H1 (cell line): ENCODE measurements at regions not wholly inside any gene's neighbourhood (a gene's known extent, or its start where the extent isn't known, plus 50 kb on each side); places are given as distances from the start of the nearest gene placed in this dataset.

Experiments
- CTCF ChIA-PET: fragments of 300-600 bp; sonication (Branson Sonifier 250); formaldehyde crosslinking; loops from one replicate; lab custom pipeline; 2021; ENCODE audit not compliant: partially characterized antibody; lab: Charles Lee
- POLR2A ChIA-PET: fragments of 300-600 bp; sonication (Branson Sonifier 250); formaldehyde crosslinking; loops from one replicate; lab custom pipeline; 2021; ENCODE audit warnings: inconsistent platforms; ENCODE audit not compliant: partially characterized antibody; lab: Charles Lee
- DNase-seq, 2 experiments: peaks; one replicate each; pipeline versions ENCODE4 v3.0.0 to v3.0.0-alpha.2; 2010 to 2022; ENCODE audit warnings: low spot score in 2 of 2, low read depth in 1 of 2, mixed read lengths in 1 of 2
- FAIRE-seq: peaks from 2 replicates; lab custom pipeline; 2011; peaks lifted over from hg19 to GRCh38; lab: Jason Lieb, UNC
- H2AFZ ChIP-seq: 2 replicates; pipeline ENCODE4 v1.8.1; 2012; ENCODE audit warnings: low read length, inconsistent platforms
- H2AK5ac ChIP-seq: 2 replicates; pipeline ENCODE4 v1.6.1; 2013; ENCODE audit warnings: low read depth, low read length
- H2BK120ac ChIP-seq: replicated peaks from 2 replicates; pipeline ENCODE3; 2013; ENCODE audit warnings: low read depth, low read length, inconsistent platforms
- H2BK12ac ChIP-seq: 2 replicates; pipeline ENCODE4 v1.6.1; 2013; ENCODE audit warnings: low read depth, low read length
- H2BK15ac ChIP-seq: 2 replicates; pipeline ENCODE4 v1.6.1; 2013; ENCODE audit warnings: low read length
- H2BK20ac ChIP-seq: 2 replicates; pipeline ENCODE4 v1.6.1; 2013; ENCODE audit warnings: low read length
- H2BK5ac ChIP-seq: 2 replicates; pipeline ENCODE4 v1.6.1; 2013; ENCODE audit warnings: low read depth, low read length
- H3K14ac ChIP-seq: 2 replicates; pipeline ENCODE4 v1.6.1; 2013; ENCODE audit warnings: inconsistent platforms; ENCODE audit not compliant: insufficient read length
- H3K18ac ChIP-seq: 2 replicates; pipeline ENCODE4 v1.6.1; 2013; ENCODE audit warnings: low read length; ENCODE audit errors: extremely low read depth
- H3K23ac ChIP-seq: 2 replicates; pipeline ENCODE4 v1.6.1; 2013; ENCODE audit warnings: inconsistent platforms; ENCODE audit not compliant: insufficient read length
- H3K23me2 ChIP-seq: 2 replicates; pipeline ENCODE4 v1.6.1; 2013; ENCODE audit warnings: low read depth, low read length
- H3K27ac ChIP-seq: 2 replicates; pipeline ENCODE4 v1.6.1; 2011; ENCODE audit warnings: low read depth, low read length, inconsistent platforms
- H3K27me3 ChIP-seq, 4 experiments: replicated peaks in 1 of 4; 1 replicate in 1 of 4; 2 replicates in 3 of 4; pipeline versions ENCODE4 v1.6.1 to v1.8.1; 2011 to 2013; ENCODE audit warnings: low read length in 3 of 4, mild to moderate bottlenecking in 3 of 4, inconsistent platforms in 2 of 4, mixed read lengths in 2 of 4, moderate library complexity in 1 of 4; ENCODE audit not compliant: control insufficient read depth in 3 of 4, insufficient read depth in 3 of 4; ENCODE audit errors: extremely low read depth in 1 of 4
- H3K36me3 ChIP-seq, 4 experiments: 2 replicates each; pipeline versions ENCODE4 v1.6.1 to v1.8.1; 2011 to 2013; ENCODE audit warnings: mild to moderate bottlenecking in 4 of 4, low read length in 3 of 4, moderate library complexity in 2 of 4, control low read depth in 1 of 4, inconsistent platforms in 1 of 4; ENCODE audit not compliant: insufficient read depth in 4 of 4, control insufficient read depth in 2 of 4
- H3K4ac ChIP-seq: replicated peaks from 2 replicates; pipeline ENCODE3; 2013; ENCODE audit warnings: low read length, low read depth, mixed read lengths, inconsistent platforms; ENCODE audit not compliant: insufficient read length
- H3K4me1 ChIP-seq, 4 experiments: replicated peaks in 1 of 4; 1 replicate in 1 of 4; 2 replicates in 3 of 4; pipeline versions ENCODE4 v1.6.1 to v1.8.1; 2011 to 2013; ENCODE audit warnings: low read length in 3 of 4, inconsistent platforms in 2 of 4, mixed read lengths in 1 of 4; ENCODE audit not compliant: insufficient read depth in 4 of 4, control insufficient read depth in 3 of 4
- H3K4me2 ChIP-seq, 2 experiments: 2 replicates each; pipeline versions ENCODE4 v1.6.1 to v1.8.1; 2011 to 2013; ENCODE audit warnings: low read depth in 2 of 2, low read length in 2 of 2, control low read depth in 1 of 2, inconsistent platforms in 1 of 2, mild to moderate bottlenecking in 1 of 2; ENCODE audit not compliant: insufficient read depth in 1 of 2
- H3K4me3 ChIP-seq, 4 experiments: fragments of 200-600, 300-600 bp in 1 of 4; sonication (generic), shearing (Covaris generic), sonication (Bioruptor Twin) in 1 of 4; 2 replicates each; pipeline versions ENCODE4 v1.5.1 to v1.8.1; 2011 to 2016; ENCODE audit warnings: low read length in 4 of 4, low read depth in 3 of 4, control low read depth in 2 of 4, inconsistent platforms in 2 of 4, mild to moderate bottlenecking in 2 of 4, mixed read lengths in 1 of 4, moderate library complexity in 1 of 4; ENCODE audit not compliant: insufficient read depth in 2 of 4; ENCODE audit errors: extremely low read depth in 1 of 4
- H3K56ac ChIP-seq: replicated peaks from 2 replicates; pipeline ENCODE3; 2013; ENCODE audit warnings: low read depth, mild to moderate bottlenecking, mixed read lengths, low read length, inconsistent platforms; ENCODE audit not compliant: insufficient read length
- H3K79me1 ChIP-seq: 2 replicates; pipeline ENCODE4 v1.6.1; 2013; ENCODE audit warnings: low read depth, low read length, control low read depth
- H3K79me2 ChIP-seq, 2 experiments: 2 replicates each; pipeline versions ENCODE4 v1.6.1 to v1.8.1; 2012 to 2013; ENCODE audit warnings: low read length in 2 of 2, mild to moderate bottlenecking in 2 of 2, inconsistent platforms in 1 of 2; ENCODE audit not compliant: insufficient read depth in 2 of 2, control insufficient read depth in 1 of 2
- H3K9ac ChIP-seq, 4 experiments: replicated peaks in 1 of 4; 1 replicate in 1 of 4; 2 replicates in 3 of 4; pipeline versions ENCODE4 v1.6.1 to v1.8.1; 2011 to 2013; ENCODE audit warnings: low read depth in 3 of 4, low read length in 3 of 4, control low read depth in 2 of 4, mild to moderate bottlenecking in 2 of 4, moderate library complexity in 2 of 4, inconsistent platforms in 1 of 4; ENCODE audit errors: extremely low read depth in 1 of 4
- H3K9me3 ChIP-seq, 2 experiments: 2 replicates each; pipeline versions ENCODE4 v1.6.1 to v1.8.1; 2012 to 2013; ENCODE audit warnings: mild to moderate bottlenecking in 2 of 2, moderate library complexity in 2 of 2, control low read depth in 1 of 2, inconsistent platforms in 1 of 2, low read depth in 1 of 2, low read length in 1 of 2, mixed read lengths in 1 of 2; ENCODE audit not compliant: insufficient read depth in 2 of 2
- H4K20me1 ChIP-seq, 2 experiments: replicated peaks in 1 of 2; 2 replicates each; pipeline versions ENCODE3 to v1.8.1; 2011 to 2013; ENCODE audit warnings: inconsistent platforms in 2 of 2, low read length in 2 of 2, mild to moderate bottlenecking in 1 of 2; ENCODE audit not compliant: insufficient read depth in 2 of 2, control insufficient read depth in 1 of 2
- H4K5ac ChIP-seq: 2 replicates; pipeline ENCODE4 v1.6.1; 2013; ENCODE audit warnings: low read length, low read depth, mixed read lengths, inconsistent platforms; ENCODE audit not compliant: insufficient read length
- H4K8ac ChIP-seq: 2 replicates; pipeline ENCODE4 v1.8.0; 2013; ENCODE audit warnings: mild to moderate bottlenecking, moderate library complexity, low read length, inconsistent platforms; ENCODE audit not compliant: insufficient read depth; ENCODE audit errors: extremely low read depth
- H4K91ac ChIP-seq: replicated peaks from 2 replicates; pipeline ENCODE3; 2013; ENCODE audit warnings: low read length, mixed read lengths, inconsistent platforms; ENCODE audit not compliant: insufficient read length
- BRCA1 ChIP-seq: IDR thresholded peaks from 2 replicates; pipeline ENCODE4 v1.6.1; 2012; ENCODE audit warnings: low read depth, low read length, improper control_type of control experiment
- CHD1 ChIP-seq: IDR thresholded peaks from 2 replicates; pipeline ENCODE4 v1.6.1; 2012; ENCODE audit warnings: low read depth, low read length, improper control_type of control experiment
- EZH2 ChIP-seq: fragments of 200-600 bp; sonication (generic); IDR thresholded peaks from 2 replicates; pipeline ENCODE4 v1.7.1; 2012; ENCODE audit warnings: low read depth, mild to moderate bottlenecking, moderate library complexity, low read length, inconsistent platforms; ENCODE audit not compliant: severe bottlenecking
- GTF2F1 ChIP-seq: IDR thresholded peaks from 2 replicates; pipeline ENCODE4 v1.6.1; 2012; ENCODE audit warnings: low read depth, low read length, improper control_type of control experiment, borderline replicate concordance
- TCF12 ChIP-seq: IDR thresholded peaks from 2 replicates; pipeline ENCODE4 v1.6.1; 2011; ENCODE audit warnings: low read depth, mild to moderate bottlenecking, low read length
- WGBS, 2 experiments: shearing (Covaris generic) in 1 of 2; methylation state at CpG; one replicate each; pipeline versions ENCODE4 v1.1.6 to v1.1.7; 2013 to 2015; ENCODE audit warnings: low lambda C conversion rate in 2 of 2, mixed read lengths in 2 of 2, inconsistent platforms in 1 of 2, low coverage in 1 of 2, missing lambda C conversion rate in 1 of 2; ENCODE audit not compliant: insufficient replicate concordance in 2 of 2, insufficient coverage in 1 of 2, insufficient read length in 1 of 2; ENCODE audit errors: extremely low coverage in 1 of 2, missing lambda C conversion rate in 1 of 2; 5-methylcytosine and 5-hydroxymethylcytosine counted together

DNA sequence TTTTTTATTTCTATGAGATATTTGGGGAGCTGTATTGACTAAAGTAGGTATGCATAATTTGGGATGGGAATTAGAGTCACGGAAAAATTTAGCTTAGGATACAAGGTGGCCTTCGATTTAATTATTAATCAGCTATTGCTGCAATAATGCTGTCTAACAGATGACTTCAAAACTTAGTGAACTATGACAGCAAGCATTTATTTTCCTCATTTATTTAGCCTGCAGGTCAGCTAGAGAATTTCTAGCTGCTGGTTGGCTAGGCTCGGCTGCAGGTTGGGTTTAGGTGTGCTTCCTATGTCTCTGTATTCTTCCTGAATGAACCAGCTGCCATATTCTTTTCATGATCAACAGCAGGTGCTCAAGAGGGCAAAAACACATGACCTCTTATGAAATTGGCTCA, 181.8 kb upstream of the RAG2 start:
- Histone ChIP-seq H4K20me1 (no peaks in the 10 kb centered on the region), H3K4me3 (no peak overlapping the region), H3K27ac (no peak overlapping the region), H3K4me1 (no peaks in the 10 kb centered on the region; a peak in 1 of 7 replicates), H2BK20ac (no peak overlapping the region), H4K5ac (no peak overlapping the region), H3K56ac (no peak overlapping the region), H2BK5ac (no peak overlapping the region), H3K79me2 (no peaks in the 10 kb centered on the region), H3K23me2 (peaks cover 3% of the 10 kb centered on the region; the same call in 1 of the 2 replicates), H2AK5ac (no peak overlapping the region), H3K4me2 (no peak overlapping the region), H3K27me3 (no peaks in the 10 kb centered on the region; a peak in 1 of 7 replicates), H3K18ac (no peak overlapping the region), H2BK15ac (no peak overlapping the region), H3K79me1 (no peaks in the 10 kb centered on the region), H2BK12ac (no peak overlapping the region), H4K91ac (no peak overlapping the region), H3K23ac (no peak overlapping the region), H3K4ac (no peak overlapping the region), H4K8ac (no peak overlapping the region), H2AFZ (no peak overlapping the region), H3K9me3 (no peaks in the 10 kb centered on the region), H3K14ac (no peak overlapping the region), H2BK120ac (no peak overlapping the region), H3K9ac (no peak overlapping the region), H3K36me3 (no peaks in the 10 kb centered on the region)
- POLR2A ChIA-PET, result no interaction called here
- TF ChIP-seq EZH2, result no peak
- TF ChIP-seq TCF12, result no peak
- no peak for TF ChIP-seq GTF2F1
- no peak for TF ChIP-seq BRCA1
- TF ChIP-seq CHD1, result no peak
- CTCF ChIA-PET, result interaction anchor here (1.0 to 2.2 kb wide), 6 partner anchors 10 to 215 kb away, joined by 3 to 8 read pairs (median 4); no protein-coding TSS in a partner anchor
- no peak for DNase-seq
- FAIRE-seq, result no peak
- WGBS, 2 experiments, result 83% methylated on average over 3 of the region's 3 CpGs; no CpG with 5 or more reads in 1 of the 2 experiments
